ENCODE measurements at regions not wholly inside any gene's neighbourhood (a gene's known extent, or its start where the extent isn't known, plus 50 kb on each side); places are given as distances from the start of the nearest gene placed in this dataset.

- H3K9me3 ChIP-seq (replicated peaks; ENCODE audit: control insufficient read depth, insufficient read depth, low read length) = no peaks in the 10 kb centered on the region; the same call in 2 of the 3 replicates
- in situ Hi-C loops (cut with MboI) (no loop called here), intact Hi-C loops (cut with micrococcal nuclease; ENCODE audit: unreplicated experiment) (no loop called here)
- no peak overlapping the region for H3K9ac ChIP-seq (ENCODE audit: control insufficient read depth, insufficient read depth, low read length)
- no peaks in the 10 kb centered on the region for H3K79me2 ChIP-seq (ENCODE audit: control insufficient read depth, insufficient read depth, low read length)
- ChIA-PET POLR2A (interaction anchor here (0.7 kb wide), 1 partner anchor 23 kb away, joined by 3 read pairs; no protein-coding TSS in a partner anchor), SMC1A (ENCODE audit: uncharacterized antibody, unreplicated experiment) (interaction anchor here (0.7 to 3.2 kb wide), 2 partner anchors 10 to 482 kb away, joined by 6 to 12 read pairs; no protein-coding TSS in a partner anchor), CTCF (interaction anchor here (1.0 to 1.6 kb wide), 3 partner anchors 30 to 47 kb away, joined by 3 read pairs; no protein-coding TSS in a partner anchor), RAD21 (ENCODE audit: unreplicated experiment) (no interaction called here)
- no peaks in the 10 kb centered on the region for H3K27me3 ChIP-seq (replicated peaks in 1 of 2; ENCODE audit: control insufficient read depth in 2 of 2, insufficient read depth in 2 of 2, low read length in 1 of 2)
- no peaks in the 10 kb centered on the region for H3K4me1 ChIP-seq (ENCODE audit: control insufficient read depth, insufficient read depth, low read length)
- no TSS peak for BruUV-seq (replicated peaks)
- DNase-seq (ENCODE audit: low read depth, low spot score) = no peak
- no peak for FAIRE-seq
- no peak overlapping the region for H3K4me2 ChIP-seq (ENCODE audit: control insufficient read depth, insufficient read depth)
- H2AFZ ChIP-seq (ENCODE audit: control insufficient read depth, low read depth, low read length) = no peak overlapping the region
- H3K27ac ChIP-seq (ENCODE audit: control insufficient read depth, insufficient read depth) = no peak overlapping the region
- TF ChIP-seq BCL3 (IDR thresholded peaks at IDR 0.05; ENCODE audit: borderline replicate concordance, insufficient read depth, low read depth, low read length, poor library complexity, severe bottlenecking) (no peak), TCF12 (IDR thresholded peaks at IDR 0.05; ENCODE audit: low read depth, low read length) (no peak), DPF2 (IDR thresholded peaks at IDR 0.05) (no peak), RB1 (IDR thresholded peaks at IDR 0.05; ENCODE audit: borderline replicate concordance) (no peak), RAD21 (IDR thresholded peaks at IDR 0.05; ENCODE audit: insufficient read depth, low read depth, low read length) (no peak)
- H3K36me3 ChIP-seq (ENCODE audit: control insufficient read depth in 2 of 2, insufficient read depth in 2 of 2, low read length in 1 of 2) = no peaks in the 10 kb centered on the region
- 50% methylated on average over 1 of the region's 2 CpGs for whole genome bisulfite sequencing (ENCODE audit: insufficient coverage, insufficient replicate concordance, low lambda C conversion rate, missing lambda C conversion rate)
- H4K20me1 ChIP-seq (ENCODE audit: control insufficient read depth, insufficient read depth) = no peaks in the 10 kb centered on the region
- H3K4me3 ChIP-seq = no peak overlapping the region
- no peak for ATAC-seq
These were observed 67.0 kb upstream of the ATG10 start for GRCh38 chr5:81904861-81905260.

- FAIRE-seq (no peak), ATAC-seq (no peak), DNase-seq (ENCODE audit: low read depth, low spot score) (no peak)
- no peaks in the 10 kb centered on the region for H4K20me1 ChIP-seq (ENCODE audit: control insufficient read depth, insufficient read depth)
- no peaks in the 10 kb centered on the region for H3K4me1 ChIP-seq (ENCODE audit: control insufficient read depth, insufficient read depth, low read length)
- H2AFZ ChIP-seq (ENCODE audit: control insufficient read depth, low read depth, low read length) = no peak overlapping the region
- H3K27ac ChIP-seq (ENCODE audit: control insufficient read depth, insufficient read depth) = no peak overlapping the region
- CTCF ChIA-PET = interaction anchor here (0.6 to 1.0 kb wide), 2 partner anchors 34 to 35 kb away, joined by 3 read pairs; no protein-coding TSS in a partner anchor
- H3K36me3 ChIP-seq (ENCODE audit: control insufficient read depth in 2 of 2, insufficient read depth in 2 of 2, low read length in 1 of 2) = no peaks in the 10 kb centered on the region
- RAD21 ChIA-PET (ENCODE audit: unreplicated experiment) = no interaction called here
- TF ChIP-seq SPI1 (IDR thresholded peaks at IDR 0.05; ENCODE audit: borderline replicate concordance, insufficient read depth, low read depth, low read length) (no peak), BHLHE40 (IDR thresholded peaks at IDR 0.05; ENCODE audit: borderline replicate concordance in 1 of 2, low read depth in 2 of 2, low read length in 1 of 2) (no peak), TAF1 (IDR thresholded peaks at IDR 0.05; ENCODE audit: borderline replicate concordance, low read depth, low read length) (no peak), PKNOX1 (IDR thresholded peaks at IDR 0.05) (no peak), CBX5 (IDR thresholded peaks at IDR 0.05; ENCODE audit: low read depth) (no peak), RBBP5 (conservative IDR thresholded peaks at IDR 0.05) (no peak), JUND (IDR thresholded peaks at IDR 0.05; ENCODE audit: low read depth, low read length) (no peak)
- no peaks in the 10 kb centered on the region; the same call in 2 of the 3 replicates for H3K9me3 ChIP-seq (replicated peaks; ENCODE audit: control insufficient read depth, insufficient read depth, low read length)
- H3K27me3 ChIP-seq (replicated peaks in 1 of 2; ENCODE audit: control insufficient read depth in 2 of 2, insufficient read depth in 2 of 2, low read length in 1 of 2) = no peaks in the 10 kb centered on the region
- no peak overlapping the region for H3K9ac ChIP-seq (ENCODE audit: control insufficient read depth, insufficient read depth, low read length)
- H3K4me3 ChIP-seq = no peak overlapping the region
- POLR2A ChIA-PET = interaction anchor here (0.7 kb wide), 1 partner anchor 24 kb away, joined by 3 read pairs; no protein-coding TSS in a partner anchor
- H3K4me2 ChIP-seq (ENCODE audit: control insufficient read depth, insufficient read depth) = no peak overlapping the region
- in situ Hi-C loops (cut with MboI) (no loop called here), intact Hi-C loops (cut with micrococcal nuclease; ENCODE audit: unreplicated experiment) (no loop called here)
- no TSS peak for BruUV-seq (replicated peaks)
- SMC1A ChIA-PET (ENCODE audit: uncharacterized antibody, unreplicated experiment) = no interaction called here
- no peaks in the 10 kb centered on the region for H3K79me2 ChIP-seq (ENCODE audit: control insufficient read depth, insufficient read depth, low read length)
- WGBS (ENCODE audit: insufficient coverage, insufficient replicate concordance, low lambda C conversion rate, missing lambda C conversion rate) = 86% methylated on average over 3 of the region's 3 CpGs
These were observed 67.7 kb upstream of the ATG10 start for GRCh38 chr5:81904166-81904565.

Data from GM12878 (cell line).